RCC 7860 (cell line): ENCODE measurements at regions not wholly inside any gene's neighbourhood (a gene's known extent, or its start where the extent isn't known, plus 50 kb on each side); places are given as distances from the start of the nearest gene placed in this dataset.

Experiments
- DNase-seq: peaks from one replicate; pipeline ENCODE4 v3.0.0-alpha.2; 2015; ENCODE audit warnings: low spot score
- FAIRE-seq: peaks from 2 replicates; lab custom pipeline; 2012; peaks lifted over from hg19 to GRCh38; lab: Jason Lieb, UNC

DNA sequence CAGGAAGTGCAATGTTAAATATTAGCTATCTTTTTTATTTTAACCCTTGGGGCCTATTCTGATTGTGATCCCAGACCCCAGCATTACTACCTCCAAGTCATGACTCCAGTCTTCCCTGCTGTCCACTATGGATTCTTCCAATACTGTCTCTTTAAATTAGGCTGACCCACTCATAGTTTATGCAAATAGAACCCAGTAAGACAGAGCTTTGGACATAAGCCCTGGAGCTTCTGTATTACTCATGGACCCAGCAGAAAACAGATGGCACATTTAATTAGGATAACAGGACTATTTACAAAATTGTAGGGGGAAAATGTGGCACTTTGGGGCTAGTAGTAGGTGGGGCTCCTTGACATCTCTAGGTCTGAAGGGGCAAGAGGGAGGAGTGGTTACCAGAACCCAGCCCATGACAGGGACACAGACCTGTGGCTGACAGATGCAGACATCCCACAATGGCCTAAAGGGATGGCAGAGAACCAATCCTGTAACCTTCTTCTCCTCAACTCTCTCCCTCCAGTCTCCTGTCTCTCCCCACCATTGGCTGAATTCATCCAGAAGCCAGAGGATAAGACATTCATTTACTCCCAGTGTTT lies 233.5 kb downstream of the OMA1 start:
- DNase-seq: no peak
- no peak for FAIRE-seq

DNA sequence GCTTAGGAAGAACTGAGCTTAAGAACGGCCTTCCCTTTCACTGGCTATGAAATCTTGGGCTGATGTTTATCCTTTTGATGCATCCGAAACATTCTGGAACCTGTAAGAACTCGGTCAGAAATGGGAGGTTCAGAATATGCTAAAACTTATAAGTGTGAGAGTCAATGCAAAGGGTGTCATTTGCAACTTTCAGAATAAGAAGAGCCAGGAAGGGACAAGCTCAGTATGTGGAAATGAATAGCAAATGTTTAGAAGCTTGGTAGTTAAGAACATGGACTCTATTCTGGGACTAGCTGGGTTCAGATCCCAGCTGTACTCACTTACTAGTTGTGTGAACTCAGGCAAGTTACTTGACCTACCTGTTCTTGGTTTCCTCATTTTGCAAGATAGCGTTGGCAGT lies 234.1 kb downstream of the OMA1 start:
- no peak for FAIRE-seq
- DNase-seq: no peak

DNA sequence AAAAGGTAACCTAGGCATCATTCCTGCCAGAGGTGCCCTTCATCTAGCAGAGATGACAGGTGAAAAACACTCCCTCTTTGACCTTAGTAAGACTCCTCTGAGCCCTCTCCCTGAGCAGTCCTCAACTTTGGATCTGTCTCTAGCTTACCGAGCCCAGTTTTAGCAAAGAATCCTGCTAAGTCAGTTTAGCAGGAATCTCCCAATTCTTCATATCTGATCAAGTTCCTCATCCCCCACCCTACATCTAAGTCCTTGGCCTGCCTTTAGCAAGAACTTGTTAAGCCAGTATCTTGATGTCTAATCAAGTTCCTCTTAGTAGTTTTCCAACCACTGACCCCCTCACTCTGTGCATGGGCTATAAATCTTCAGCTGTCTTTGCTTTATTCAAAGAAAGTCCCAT lies 235.6 kb downstream of the OMA1 start:
- FAIRE-seq (no peak), DNase-seq (no peak)

DNA sequence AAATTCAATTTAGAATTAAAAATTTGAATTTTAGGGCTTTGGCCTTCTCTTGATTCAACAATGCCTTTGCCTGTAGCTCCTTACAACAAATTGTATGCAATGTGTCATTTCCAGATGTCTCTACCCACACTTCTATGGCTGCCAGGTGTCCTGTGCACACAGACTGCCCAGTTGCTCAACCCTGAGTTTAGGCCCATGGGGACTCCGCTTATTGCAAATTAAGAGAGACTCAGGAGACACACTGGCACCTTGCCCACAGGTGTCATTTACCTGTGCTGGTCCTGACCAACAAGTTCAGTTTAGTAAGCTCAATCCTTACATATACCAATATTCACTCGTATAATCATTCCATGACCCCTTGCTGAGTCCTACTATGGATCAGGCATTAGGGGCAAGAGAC lies 236.1 kb downstream of the OMA1 start:
- FAIRE-seq (no peak), DNase-seq (no peak)

DNA sequence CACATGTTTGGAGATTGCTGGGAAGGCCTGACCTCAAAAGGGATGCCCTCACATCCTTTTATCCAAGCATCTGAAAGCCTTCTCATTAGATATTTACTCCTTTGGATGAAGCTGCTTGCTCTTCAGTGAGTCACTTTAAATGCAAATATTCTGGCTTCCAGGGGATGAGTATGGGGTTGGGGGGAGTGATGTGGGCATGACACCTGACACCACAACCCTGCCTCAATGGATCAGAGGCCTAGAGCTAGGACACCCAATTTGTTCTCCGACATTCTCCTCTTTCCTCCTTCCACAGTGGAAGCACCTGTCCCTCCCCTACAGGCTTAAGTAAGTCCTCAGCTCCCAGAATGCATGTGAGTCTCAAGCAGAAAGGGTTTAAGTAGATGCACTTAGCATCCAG lies 238.3 kb downstream of the OMA1 start:
- no peak for DNase-seq
- no peak for FAIRE-seq

DNA sequence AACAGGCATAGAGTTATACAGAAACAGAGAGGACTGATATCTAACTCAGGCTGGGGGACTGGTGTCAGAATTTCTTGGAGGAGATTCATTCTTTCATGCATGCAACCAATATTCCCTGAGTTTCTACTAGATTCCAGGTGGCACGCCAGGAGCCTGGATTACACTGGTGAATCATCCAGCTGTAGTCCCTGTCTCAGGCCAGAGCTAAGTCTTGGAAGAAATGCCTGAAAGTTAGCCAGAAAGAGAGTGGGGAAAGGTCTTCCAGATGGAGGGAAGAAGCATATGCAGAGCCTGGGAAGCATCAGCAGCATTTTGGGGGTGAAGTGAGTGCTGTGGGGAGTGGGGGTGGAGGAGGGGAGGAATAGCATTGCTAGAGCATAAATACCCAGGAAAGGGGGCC lies 239.1 kb downstream of the OMA1 start:
- DNase-seq (no peak), FAIRE-seq (no peak)

DNA sequence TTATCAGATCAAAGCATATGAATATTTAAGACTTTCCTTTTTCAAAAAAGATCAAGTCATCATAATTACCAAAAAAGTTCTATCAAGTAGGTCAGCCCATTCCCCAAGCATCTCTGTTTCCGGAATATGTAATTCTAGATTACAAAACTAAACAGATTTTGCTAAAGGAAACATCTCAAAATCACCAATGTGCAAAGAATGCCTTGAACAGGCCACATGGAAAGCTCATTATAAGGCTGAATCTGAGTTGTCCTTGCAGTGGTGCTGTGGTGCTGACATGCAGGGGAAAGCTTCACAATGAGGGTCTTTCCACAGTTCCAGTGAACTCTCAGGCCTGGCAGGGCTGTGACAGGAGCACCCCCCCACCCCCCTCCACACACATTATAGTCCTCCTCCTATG lies 240.9 kb downstream of the OMA1 start:
- FAIRE-seq: no peak
- DNase-seq: no peak

DNA sequence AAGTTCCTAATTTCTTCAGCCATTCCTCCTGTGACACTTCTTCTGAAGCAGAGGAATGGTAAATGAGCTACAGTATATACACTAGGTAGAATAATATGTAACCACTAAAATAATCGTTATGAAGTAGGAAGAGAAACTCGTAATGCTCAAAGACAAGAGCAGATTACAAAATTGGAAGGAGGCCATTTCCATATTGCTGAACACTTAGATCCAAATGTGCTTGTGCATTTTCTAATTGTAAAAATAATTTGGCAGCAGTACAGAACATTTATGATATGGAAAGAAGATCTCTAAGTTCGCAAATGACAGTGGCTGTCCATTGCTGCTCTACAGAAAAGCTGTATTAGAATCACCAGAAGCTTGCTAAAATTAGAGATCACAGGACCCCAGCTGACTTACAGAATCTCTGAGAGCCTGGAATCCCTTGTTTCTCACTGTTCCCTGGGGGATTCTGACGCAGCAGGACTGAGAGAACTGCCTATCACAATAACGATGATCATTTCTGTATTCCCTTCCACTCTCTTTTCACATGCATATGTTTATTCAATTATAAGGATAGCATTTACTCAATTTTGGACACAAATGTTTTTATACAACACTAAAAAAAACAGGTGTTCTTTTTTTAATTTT lies 242.1 kb downstream of the OMA1 start:
- no peak for DNase-seq
- no peak for FAIRE-seq

DNA sequence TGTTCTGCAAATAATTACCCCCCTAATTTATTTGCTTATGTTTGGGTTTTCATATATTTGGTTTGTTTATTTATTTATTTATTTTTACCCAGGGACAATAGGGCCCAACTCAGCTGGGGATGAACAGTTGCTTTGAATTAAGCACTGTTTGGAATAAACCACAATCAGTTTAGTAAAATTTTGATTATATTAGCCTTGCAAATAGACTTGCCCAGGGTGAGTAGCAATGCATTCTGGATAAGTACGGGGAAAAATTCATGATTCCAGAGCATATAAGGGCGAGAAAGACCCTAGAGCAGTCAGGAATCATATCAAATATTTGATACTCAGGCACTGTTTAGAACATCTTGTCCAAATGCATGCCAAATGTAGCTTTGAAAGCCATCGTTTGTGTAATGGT lies 242.7 kb downstream of the OMA1 start:
- DNase-seq (no peak), FAIRE-seq (no peak)

DNA sequence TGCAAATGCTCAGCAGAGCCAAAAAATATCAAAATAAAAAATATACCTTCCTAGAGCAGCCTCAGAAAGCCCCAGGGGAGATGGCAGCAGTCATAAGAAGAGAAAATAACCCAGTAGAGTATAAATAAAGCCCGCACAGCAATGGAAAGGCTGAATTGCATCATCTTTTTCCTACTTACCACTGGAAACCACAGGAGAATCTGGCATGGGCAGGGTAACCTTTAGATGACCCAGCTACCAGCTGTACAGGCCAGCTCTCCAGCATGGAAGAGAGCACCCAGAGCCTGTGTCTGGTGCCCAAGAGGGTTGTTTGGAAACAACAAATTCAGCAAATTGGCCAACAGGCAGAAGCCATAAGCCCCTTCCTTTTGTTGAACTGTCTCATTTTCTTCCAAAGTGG lies 253.1 kb downstream of the OMA1 start:
- FAIRE-seq (no peak), DNase-seq (no peak)

DNA sequence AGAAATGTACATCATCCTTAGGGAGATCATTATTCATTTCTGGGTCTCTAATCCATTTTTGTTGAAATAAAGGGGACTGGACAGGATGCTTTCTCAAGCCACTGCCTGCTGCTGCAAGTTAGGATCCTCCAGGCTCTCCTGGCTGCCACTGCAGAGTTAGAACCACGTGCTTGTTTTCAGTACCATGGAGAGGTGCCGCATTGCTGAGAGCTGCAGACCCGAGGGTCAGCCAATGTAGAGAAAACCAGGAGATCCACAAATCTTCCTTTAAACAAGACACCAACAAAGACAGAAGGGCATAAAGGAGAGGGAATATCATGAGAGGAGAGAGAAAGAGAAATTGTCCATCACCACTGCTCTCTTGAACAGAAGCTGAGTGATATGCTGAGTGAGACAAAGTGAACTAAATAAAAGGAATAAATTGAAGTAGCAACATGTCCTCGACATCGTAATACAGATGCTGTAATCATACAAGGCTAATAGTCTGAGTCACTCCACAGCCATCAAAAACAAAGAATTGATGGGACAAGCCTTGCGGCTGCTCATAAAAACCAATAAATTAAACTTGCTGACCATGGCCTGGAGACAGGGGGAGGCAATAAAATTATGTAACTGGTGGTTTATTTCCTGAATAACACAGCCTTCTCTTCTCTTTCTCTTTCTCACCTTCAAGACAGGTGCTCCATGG lies 255.7 kb downstream of the OMA1 start:
- DNase-seq (no peak), FAIRE-seq (no peak)

DNA sequence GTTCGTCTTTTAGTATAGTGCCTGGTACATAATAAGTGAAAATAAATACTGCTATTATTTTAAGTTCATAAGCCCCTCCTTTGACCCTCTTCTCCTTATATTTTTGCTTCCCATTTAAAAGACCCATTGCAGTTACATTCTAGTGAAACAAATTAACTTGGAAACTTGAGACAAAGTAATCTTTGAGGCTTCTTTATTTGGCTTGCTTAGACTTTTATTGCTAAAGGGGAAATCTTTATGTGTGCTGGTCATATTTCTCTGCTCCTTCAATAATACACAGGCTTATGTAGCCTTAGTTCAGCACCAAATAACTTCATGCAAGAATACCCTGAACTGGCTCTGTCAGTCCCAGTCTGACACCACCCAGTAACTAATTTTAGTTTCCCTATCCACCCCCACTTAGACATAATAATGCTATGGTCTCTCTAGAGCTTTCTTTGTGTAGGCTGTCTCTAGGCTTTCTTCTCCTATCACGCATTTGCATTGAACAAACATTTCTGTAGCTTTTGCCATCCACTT lies 257.8 kb downstream of the OMA1 start:
- DNase-seq (no peak), FAIRE-seq (no peak)

DNA sequence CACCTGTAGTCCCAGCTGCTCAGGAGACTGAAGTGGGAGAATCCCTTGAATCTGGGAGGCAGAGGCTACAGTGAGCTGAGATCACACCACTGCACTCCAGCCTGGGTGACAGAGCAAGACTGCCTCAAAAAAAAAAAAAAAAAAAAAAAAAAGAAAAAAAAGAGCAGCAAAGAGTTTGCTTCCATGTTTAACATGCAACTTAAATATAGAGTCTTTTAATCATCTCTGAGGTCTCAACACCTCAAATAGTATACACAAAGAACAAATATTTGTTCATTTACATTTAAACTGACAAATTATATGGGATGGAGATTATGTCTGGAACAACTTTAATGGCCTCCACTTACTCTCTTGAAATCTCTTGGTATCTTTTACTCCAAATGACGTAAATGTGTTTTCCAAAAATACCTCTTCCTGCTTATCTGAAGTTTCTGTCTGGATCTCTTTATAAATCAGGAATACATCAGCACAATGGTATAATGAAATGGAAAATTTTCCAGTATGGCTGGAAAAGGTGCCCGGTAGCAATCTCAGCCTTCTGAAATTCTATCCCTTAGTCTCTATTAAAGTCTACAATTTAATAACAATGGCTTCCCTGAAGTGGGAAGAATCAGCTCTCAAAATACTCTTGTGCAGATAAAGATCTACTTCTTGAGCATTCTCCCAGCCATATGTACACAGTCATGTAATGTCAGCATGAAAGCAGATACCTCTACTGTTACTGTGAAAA lies 258.5 kb downstream of the OMA1 start:
- no peak for DNase-seq
- FAIRE-seq: no peak

DNA sequence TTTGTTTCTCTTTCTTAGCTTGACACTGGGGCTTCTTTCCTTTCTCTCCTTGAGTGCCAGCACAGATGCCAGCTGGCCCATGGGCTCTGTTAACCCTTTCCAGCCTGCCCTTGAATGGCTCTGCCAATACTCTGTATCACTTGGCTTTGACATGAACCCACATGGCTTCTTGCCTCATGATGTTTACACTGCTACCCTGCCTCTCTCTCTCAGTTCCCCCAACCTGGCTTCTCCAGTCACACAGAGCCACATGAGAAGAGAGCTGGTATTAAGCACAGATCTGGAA lies 262.4 kb downstream of the OMA1 start:
- FAIRE-seq (no peak), DNase-seq (no peak)

DNA sequence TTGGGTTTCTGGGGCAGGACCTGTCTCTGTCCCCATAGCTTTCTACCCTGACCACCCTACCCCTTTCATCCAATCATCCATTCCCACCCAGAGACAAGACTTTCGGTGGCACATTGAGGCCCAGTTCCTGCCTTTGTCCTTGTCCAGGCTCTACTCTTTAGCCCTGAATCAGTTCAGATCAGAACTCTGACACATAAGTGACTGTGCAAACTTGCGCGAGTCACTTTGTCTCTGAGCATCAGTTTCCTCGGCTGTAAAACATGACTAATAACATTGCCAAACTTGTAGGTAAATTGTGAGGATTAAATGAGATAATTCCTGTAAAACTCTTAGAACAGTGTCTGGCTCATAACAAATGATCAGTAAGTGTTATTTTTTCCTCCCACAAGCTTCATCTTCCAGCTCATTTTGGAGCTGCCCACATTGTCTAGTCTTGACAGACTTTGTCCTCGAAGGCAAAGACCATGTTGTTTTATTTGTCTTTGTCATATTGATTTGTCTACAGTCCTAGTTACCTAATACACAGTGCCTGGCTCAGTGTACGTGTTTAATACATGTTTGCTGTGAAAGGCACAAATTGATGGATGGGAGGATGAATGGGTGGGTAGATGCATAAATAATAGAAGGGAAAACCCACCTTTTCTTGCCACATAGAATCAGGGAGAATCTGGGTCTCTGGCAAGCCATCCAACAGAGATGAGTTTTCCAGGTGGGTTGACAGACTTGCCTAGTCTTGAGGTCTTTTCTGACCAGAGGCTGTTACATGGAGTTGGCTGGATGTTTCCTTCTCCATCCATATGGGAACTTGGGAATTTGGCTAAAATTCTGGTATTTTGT lies 262.9 kb downstream of the OMA1 start:
- FAIRE-seq (no peak), DNase-seq (no peak)

DNA sequence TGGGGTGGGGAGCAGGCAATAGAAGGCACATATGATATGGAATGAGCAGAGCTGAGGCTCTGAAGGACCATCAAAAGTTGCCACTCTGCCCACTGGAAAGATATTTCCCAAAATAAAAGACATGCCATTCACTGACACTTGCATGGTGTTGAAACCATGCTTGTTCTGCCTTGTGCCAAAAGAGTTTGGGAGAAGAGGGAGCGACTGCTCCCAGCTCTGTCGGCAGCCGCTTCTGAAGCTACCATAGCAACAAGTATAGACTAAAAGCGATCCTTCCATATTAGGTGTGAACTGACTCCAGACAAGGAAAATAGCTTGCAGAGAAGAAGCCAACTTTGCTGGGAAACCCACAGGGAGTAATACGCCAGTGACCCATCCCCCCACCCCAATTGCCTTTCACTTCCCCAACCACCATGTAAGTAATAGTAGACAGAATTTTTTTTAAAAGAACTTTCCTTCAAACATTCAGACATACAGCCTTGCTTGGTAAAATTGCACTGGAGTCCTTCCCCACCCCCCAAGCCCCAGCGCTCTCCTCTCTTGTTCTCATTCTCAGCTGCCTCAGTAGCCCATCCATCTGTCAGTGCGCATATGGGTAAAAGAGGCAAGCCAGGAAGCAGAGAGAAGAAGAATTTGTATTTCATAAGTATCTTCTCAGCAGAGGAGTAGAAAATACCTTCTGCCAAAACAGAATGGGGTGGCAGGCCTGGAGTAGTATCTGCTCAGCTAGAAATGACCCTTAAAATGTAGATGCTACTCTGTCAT lies 263.7 kb downstream of the OMA1 start:
- FAIRE-seq (no peak), DNase-seq (no peak)

DNA sequence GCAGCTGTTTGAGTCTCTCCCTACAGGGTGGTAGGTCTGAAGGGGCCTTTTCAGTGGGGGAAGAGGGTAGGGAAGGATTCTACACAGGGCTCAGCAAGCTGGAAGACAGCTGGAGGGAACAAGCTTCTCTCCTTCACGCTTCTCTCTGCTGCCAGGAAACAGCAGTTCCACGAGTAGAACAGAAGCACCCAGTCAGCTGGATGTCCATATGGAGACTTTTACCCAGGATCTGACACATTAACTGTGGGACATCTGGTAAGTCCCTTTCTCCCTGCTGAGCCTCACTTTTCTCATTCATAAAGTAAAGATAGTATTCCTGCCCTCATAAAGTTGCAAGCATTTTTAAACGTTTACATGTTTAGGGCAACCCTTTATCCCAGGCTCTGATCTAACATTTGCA lies 280.3 kb downstream of the OMA1 start:
- DNase-seq (no peak), FAIRE-seq (no peak)

DNA sequence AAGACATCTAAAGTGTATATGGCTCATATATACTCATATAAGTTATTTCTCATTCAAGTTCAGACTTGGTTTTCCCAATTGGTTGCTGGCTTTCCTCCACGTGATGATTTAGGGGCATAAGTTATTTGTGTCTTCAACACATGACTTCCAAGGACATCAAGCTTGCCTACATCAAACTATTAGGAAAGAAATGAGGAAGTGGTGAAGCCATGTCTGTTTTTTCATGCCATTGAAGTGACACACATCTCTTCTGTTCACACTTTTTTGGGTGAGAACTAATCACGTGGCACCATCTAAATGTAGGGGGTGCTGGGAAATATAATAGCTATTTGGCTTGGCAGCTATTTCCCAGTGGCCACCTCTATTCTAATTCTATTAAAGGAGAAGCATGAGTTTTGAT lies 282.1 kb downstream of the OMA1 start:
- FAIRE-seq (no peak), DNase-seq (no peak)

DNA sequence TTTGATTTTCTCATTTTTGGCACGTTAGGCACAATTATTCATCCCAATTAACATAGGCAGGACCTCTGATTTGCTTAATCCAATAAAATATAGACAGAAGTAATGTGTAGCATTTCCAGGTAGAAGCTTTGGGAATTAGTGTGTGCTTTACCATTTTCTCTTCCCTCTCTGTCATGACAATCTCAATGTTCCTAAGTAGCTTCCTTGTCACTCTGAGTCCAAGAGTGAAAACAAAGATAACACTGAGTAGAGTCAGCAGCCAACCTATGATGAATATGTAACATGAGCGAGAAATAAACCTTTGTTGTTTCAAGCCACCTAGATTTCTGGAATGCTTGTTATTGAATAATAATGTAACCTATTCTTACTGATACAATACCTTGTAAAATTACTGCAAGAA lies 283.8 kb downstream of the OMA1 start:
- FAIRE-seq (no peak), DNase-seq (no peak)

DNA sequence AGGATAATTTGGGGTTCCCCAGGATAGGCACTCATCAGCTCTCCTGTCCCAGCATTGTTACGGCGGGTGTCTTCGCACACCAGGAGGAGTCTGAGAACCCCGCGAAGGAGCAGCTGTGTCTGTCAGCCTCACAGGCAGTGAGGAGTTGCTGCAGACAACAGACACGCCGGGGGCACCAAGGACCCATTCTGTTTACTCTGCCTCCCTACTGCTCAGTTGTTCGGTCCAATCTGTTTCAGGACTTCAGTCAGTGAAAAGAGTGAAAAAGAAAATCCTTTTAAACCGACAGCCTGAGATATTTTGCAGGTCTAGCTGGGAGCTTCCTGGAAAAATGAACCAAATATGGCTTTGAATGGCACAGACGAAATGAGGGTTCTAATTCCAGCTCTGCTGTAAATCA lies 288.4 kb downstream of the OMA1 start:
- FAIRE-seq: no peak
- DNase-seq: no peak
